ENCODE measurements at regions not wholly inside any gene's neighbourhood (a gene's known extent, or its start where the extent isn't known, plus 50 kb on each side); places are given as distances from the start of the nearest gene placed in this dataset.

DNA sequence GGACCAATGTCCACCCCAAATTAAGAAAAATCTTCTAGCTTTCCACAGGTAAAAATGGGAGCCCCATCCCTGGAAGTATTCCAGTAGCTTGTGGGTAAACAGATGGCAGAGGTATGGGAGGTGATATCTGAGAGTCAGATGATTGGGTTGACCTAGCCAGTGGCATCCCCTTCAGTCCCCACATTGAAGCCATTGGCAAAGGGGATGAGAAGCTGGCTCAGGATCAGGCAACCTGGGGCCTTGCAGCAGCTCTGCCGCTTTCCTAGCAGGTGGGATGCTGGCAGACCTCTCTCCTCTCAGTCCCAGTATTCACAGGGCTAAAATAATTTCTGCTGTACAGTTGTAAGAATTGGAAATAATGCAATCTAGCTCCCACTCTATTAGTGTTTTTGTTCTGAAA, 108.9 kb upstream of the KCNG1 start:
- Mint-ChIP-seq H3K9me3 (no peaks in the 10 kb centered on the region), H3K36me3 (ENCODE audit: low read depth) (no peaks in the 10 kb centered on the region), H3K27me3 (ENCODE audit: low read depth) (peaks cover 17% of the 10 kb centered on the region), H3K4me1 (no peaks in the 10 kb centered on the region), H3K27ac (no peak overlapping the region), H3K4me3 (no peak overlapping the region)
- TF ChIP-seq, protein P1, sequence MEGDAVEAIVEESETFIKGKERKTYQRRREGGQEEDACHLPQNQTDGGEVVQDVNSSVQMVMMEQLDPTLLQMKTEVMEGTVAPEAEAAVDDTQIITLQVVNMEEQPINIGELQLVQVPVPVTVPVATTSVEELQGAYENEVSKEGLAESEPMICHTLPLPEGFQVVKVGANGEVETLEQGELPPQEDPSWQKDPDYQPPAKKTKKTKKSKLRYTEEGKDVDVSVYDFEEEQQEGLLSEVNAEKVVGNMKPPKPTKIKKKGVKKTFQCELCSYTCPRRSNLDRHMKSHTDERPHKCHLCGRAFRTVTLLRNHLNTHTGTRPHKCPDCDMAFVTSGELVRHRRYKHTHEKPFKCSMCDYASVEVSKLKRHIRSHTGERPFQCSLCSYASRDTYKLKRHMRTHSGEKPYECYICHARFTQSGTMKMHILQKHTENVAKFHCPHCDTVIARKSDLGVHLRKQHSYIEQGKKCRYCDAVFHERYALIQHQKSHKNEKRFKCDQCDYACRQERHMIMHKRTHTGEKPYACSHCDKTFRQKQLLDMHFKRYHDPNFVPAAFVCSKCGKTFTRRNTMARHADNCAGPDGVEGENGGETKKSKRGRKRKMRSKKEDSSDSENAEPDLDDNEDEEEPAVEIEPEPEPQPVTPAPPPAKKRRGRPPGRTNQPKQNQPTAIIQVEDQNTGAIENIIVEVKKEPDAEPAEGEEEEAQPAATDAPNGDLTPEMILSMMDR (IDR thresholded peaks at IDR 0.05; ENCODE audit: unreplicated experiment in 3 of 3) = no peak

DNA sequence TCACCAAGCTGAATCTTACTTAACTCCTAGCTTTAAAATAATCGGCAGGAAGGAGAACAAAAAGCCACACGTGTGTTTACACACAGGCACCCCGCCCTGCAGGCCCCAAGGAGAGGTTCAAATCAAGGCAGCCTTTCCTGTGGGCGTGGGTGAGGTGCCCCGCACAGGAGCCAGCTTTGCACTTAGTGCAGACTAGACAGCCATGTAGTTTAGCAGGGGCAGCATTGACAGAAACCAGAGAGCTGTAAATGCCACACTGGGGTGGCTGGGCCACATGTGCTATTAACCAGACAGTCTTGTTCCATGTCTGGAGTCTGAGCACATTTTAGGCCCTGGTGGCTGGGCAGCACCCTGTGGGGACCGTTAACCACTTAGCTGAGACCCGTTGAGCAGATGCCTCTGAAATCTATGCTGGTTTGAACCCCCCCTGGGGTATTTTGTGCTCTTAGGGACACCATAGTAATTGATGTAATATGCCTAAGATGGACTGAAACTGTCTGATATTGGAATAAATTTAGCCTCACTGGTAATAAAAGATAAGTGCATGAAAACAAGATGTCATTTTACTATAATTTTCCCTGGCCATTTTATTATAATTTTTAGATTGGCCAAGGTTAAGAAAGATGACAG, 106.4 kb upstream of the KCNG1 start:
- H3K27me3 Mint-ChIP-seq (ENCODE audit: low read depth) = peaks cover 20% of the 10 kb centered on the region
- H3K4me1 Mint-ChIP-seq = no peaks in the 10 kb centered on the region
- H3K36me3 Mint-ChIP-seq (ENCODE audit: low read depth) = no peaks in the 10 kb centered on the region
- TF ChIP-seq, protein P1 (IDR thresholded peaks at IDR 0.05; ENCODE audit: unreplicated experiment in 3 of 3) = no peak
- H3K4me3 Mint-ChIP-seq = no peak overlapping the region
- no peaks in the 10 kb centered on the region for H3K9me3 Mint-ChIP-seq
- no peak overlapping the region for H3K27ac Mint-ChIP-seq

DNA sequence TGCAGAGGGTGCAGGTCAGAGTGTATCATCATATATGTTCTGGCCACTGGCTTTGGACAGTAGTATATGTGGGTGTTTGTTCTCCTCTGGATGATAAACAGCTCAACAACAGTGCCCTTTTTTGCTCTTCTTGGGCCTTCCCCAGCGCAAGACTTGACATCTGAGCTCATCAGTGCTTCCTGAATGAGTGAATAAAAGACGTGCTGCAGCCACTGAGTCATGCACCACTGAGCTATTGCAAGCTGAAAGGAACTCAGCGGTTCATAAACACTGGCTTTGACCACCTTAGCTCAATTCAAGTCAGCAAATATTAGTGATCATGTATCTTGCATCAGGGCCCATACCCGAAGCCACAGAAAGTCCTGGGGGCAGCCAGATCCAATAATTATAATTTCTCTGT, 105.3 kb upstream of the KCNG1 start:
- H3K4me3 Mint-ChIP-seq = no peak overlapping the region
- TF ChIP-seq, protein P1 (IDR thresholded peaks at IDR 0.05; ENCODE audit: unreplicated experiment in 3 of 3) = no peak
- H3K27ac Mint-ChIP-seq = no peak overlapping the region
- H3K9me3 Mint-ChIP-seq = no peaks in the 10 kb centered on the region
- H3K36me3 Mint-ChIP-seq (ENCODE audit: low read depth) = no peaks in the 10 kb centered on the region
- no peaks in the 10 kb centered on the region for H3K4me1 Mint-ChIP-seq
- H3K27me3 Mint-ChIP-seq (ENCODE audit: low read depth) = peaks cover 20% of the 10 kb centered on the region

DNA sequence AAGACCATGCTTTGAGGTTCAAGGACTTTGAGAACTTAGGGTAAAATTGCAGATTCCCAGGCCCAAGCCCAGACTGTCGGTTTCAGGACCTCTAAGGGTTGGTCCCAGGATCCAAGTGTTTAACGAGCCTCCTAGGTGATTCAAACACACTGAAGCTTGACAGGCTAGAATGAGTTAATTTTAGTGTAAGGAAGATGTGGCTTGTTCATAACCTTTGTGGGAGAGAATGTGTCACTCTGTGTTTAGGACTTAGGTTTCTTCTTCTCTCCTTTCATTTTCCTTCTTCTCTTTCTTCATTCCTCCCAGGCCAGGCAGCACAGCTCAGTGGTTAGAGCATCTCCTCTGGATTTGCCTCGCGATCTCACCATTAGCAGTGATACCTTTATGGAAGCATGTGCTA, 104.8 kb upstream of the KCNG1 start:
- no peak overlapping the region for H3K4me3 Mint-ChIP-seq

DNA sequence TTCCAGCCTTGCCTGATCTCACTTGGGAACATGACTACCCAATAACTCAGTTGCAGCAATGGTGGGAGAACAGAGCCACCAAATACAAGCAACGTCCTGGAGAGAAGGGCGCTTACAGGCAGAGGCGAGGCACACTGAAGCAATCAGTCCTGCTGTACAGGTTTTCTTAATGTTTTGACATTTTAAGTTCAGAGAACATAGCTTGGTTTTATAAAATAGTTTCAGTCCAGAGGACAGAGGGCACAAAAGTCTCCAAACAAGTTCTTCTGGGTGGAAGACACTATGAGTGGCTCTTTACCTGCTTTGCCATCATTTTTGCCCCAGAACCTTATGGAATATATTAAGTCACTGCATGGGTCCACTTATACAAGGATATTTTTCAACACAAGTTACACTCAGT, 103.4 kb upstream of the KCNG1 start:
- Mint-ChIP-seq H3K4me1 (peaks cover 7% of the 10 kb centered on the region), H3K27me3 (ENCODE audit: low read depth) (peaks cover 29% of the 10 kb centered on the region)

More for the DNA sequence above, 104.8 kb upstream of the KCNG1 start:
- TF ChIP-seq, protein P1 (IDR thresholded peaks at IDR 0.05; ENCODE audit: unreplicated experiment in 3 of 3) = no peak
- H3K27ac Mint-ChIP-seq = no peak overlapping the region
- no peaks in the 10 kb centered on the region for H3K9me3 Mint-ChIP-seq
- no peaks in the 10 kb centered on the region for H3K36me3 Mint-ChIP-seq (ENCODE audit: low read depth)
- peaks cover 25% of the 10 kb centered on the region for H3K27me3 Mint-ChIP-seq (ENCODE audit: low read depth)
- H3K4me1 Mint-ChIP-seq = no peaks in the 10 kb centered on the region

DNA sequence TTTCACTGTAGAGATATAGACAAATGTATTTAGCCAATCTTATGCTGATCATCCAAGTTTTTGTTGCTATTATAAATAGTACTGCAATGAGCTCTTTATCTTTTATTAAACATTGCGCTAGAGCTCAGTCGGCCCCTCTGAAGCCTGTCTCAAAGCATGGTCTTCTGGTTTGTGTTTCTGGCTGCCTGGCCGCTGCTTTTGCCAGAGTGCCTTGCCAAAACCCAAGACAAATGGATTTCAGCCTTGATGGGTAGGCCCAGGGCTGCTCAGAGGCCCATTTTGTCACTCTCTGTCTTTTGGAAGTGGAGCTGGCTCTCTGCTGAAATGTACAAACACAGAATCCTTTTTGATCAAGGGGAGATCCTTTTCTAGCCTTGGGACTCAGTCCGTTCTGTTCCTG, 102.9 kb upstream of the KCNG1 start:
- H3K36me3 Mint-ChIP-seq (ENCODE audit: low read depth) = no peaks in the 10 kb centered on the region
- H3K27ac Mint-ChIP-seq = no peak overlapping the region
- no peaks in the 10 kb centered on the region for H3K9me3 Mint-ChIP-seq
- H3K4me1 Mint-ChIP-seq = peaks cover 12% of the 10 kb centered on the region
- no peak overlapping the region for H3K4me3 Mint-ChIP-seq
- peaks cover 29% of the 10 kb centered on the region for H3K27me3 Mint-ChIP-seq (ENCODE audit: low read depth)
- TF ChIP-seq, protein P1 (IDR thresholded peaks at IDR 0.05; ENCODE audit: unreplicated experiment in 3 of 3) = no peak

More for the DNA sequence above, 103.4 kb upstream of the KCNG1 start:
- H3K27ac Mint-ChIP-seq = no peak overlapping the region
- no peaks in the 10 kb centered on the region for H3K9me3 Mint-ChIP-seq
- TF ChIP-seq, protein P1 (IDR thresholded peaks at IDR 0.05; ENCODE audit: unreplicated experiment in 3 of 3) = no peak
- H3K4me3 Mint-ChIP-seq = no peak overlapping the region
- no peaks in the 10 kb centered on the region for H3K36me3 Mint-ChIP-seq (ENCODE audit: low read depth)

All from nephron (organoid).